ENCODE measurements at regions not wholly inside any gene's neighbourhood (a gene's known extent, or its start where the extent isn't known, plus 50 kb on each side); places are given as distances from the start of the nearest gene placed in this dataset.
A peak's percentile ranks its signal among the peaks of the same experiment; 100 is the strongest.

GRCh38 chr20:22924046-22924737, 110.9 kb upstream of the SSTR4 start:
- ATAC-seq (peak; percentile 65), DNase-seq (peak; percentile 35)
- intact Hi-C loops (cut with micrococcal nuclease) = no loop called here

- ATAC-seq (peak; percentile 73), DNase-seq (no peak)
- intact Hi-C loops (cut with micrococcal nuclease) = no loop called here
Measured at GRCh38 chr20:22924949-22925612, 110.0 kb upstream of the SSTR4 start.

- ATAC-seq = peak; percentile 23
- intact Hi-C loops (cut with micrococcal nuclease) = no loop called here
- DNase-seq = no peak
Measured at GRCh38 chr20:22925613-22925983, 109.5 kb upstream of the SSTR4 start.

DNA sequence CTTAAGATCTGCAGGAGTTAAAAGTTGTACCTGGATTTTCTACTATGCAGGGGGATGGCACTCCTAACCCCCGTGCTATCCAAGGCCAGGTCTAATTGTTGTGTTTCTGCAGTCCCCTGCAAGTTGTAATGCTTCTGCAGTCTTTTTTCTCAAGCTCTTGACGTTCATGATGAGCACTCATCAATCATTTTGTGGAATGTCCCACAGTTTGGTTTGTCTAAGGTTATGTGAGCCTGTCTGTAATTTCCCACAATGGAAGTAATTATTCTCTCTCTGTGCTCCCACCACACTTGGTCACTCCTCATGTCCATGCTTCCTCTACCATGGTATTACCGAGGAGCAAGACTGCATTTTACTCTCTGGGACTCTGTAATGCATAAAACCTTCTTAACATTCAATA, 107.6 kb upstream of the SSTR4 start:
- intact Hi-C loops (cut with micrococcal nuclease) = no loop called here
- ATAC-seq (no peak), DNase-seq (no peak)

DNA sequence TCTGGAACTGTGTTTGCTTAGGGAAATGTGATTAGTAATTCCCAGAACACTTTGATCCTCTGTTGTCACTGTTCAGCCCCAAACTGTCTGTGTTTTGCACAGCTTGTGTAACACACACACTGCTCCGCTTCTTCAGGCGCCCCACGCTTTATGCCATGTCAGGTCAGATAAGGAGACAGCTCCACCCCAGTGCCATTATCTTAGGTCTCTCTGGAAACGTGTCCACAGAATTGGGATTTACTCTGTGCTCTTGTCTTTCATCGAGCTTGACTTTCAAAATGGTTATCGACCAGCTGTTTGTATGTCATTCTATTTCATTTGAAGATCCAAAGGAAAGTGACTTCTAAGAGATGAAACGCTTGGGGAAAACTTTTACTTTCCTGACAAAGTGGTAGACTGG, 106.4 kb upstream of the SSTR4 start:
- no peak for ATAC-seq
- intact Hi-C loops (cut with micrococcal nuclease) = no loop called here
- DNase-seq = no peak

- ATAC-seq = no peak
- DNase-seq = no peak
- intact Hi-C loops (cut with micrococcal nuclease) = no loop called here
Measured at GRCh38 chr20:22929661-22930060, 105.5 kb upstream of the SSTR4 start.

DNA sequence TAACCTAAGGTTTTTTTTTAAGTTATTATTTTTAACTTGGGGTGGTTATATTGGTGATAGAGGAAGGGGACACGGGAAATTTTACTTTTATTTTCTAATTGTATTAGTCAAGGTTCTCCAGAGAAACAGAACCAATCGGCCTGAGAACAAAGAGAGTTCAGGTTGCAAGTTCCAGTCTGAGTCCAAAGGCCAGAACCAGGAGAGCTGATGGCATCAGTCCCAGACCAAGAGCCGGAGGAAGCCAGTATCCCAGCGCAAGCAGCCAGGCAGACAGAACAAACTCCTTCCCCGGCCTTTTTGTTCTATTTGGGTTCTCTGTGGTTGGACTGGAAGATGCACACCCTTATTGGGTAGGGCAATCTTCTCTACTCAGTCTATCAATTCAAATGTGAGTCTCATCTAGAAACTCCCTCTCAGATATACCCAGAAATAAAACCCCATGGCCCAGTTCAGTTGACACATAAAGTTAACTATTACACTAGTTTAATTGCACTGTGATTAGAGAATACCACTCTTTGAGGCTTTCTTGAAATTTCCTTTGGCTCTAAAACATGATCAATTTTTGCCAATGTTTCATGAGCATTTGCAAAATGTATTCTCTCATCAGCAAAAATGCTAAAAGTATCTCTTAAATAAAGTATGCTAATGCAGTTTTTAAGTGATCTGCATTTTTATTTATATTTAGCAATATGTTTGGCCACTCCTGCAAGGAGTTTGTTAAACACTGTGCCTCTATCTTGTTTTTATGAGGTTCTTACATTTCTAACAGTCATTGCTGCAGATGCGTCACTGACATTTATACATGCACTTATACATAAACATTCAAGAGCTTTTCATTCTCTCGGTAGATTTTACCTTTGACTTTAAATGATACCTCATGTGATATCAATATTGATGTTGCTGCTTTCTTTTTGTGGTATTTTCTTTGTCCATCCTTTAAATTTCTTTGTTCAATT, 103.2 kb upstream of the SSTR4 start:
- DNase-seq (no peak), ATAC-seq (no peak)
- intact Hi-C loops (cut with micrococcal nuclease) = no loop called here

DNA sequence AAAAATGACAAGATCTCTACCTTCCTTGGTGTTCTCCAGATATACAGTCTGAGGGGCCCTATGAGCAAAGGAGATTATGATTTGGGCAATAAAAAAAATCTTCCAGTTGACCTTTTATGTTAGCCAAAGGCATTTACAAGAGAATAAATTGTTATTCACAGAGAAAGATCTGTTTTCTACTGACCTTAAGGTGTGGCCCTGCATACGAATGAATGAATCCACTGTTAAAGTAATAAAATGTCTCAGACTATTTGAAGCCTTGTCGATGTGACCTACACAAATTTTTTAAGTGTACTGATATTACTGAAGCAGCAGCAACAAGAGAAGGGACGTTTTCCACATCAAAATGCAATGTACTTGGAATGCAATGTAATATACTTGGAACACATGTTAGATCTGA, 95.9 kb upstream of the SSTR4 start:
- intact Hi-C loops (cut with micrococcal nuclease) = no loop called here
- no peak for ATAC-seq
- DNase-seq = no peak

DNA sequence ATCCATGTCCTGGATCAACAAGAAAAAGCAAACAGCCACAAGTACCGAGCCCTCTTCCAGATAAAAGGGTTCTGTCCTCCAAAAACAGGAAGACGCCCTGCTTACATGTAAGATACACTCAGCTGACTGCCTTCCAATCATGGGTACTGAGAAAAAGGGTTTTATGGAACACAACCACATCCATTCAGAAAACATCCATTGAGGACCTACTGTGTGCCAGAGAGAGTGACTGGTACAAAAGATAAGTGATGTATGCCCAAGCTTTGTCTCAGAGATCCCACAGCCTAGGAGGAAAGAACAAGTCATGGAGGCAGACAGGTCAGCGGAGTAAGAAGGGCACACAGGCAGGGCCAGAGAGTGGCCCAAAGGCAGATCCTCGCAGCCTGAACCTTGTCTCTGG, 94.8 kb upstream of the SSTR4 start:
- intact Hi-C loops (cut with micrococcal nuclease) = no loop called here
- ATAC-seq (no peak), DNase-seq (no peak)

- DNase-seq = no peak
- intact Hi-C loops (cut with micrococcal nuclease) = no loop called here
- ATAC-seq = peak; percentile 86
Measured at GRCh38 chr20:22941550-22941949, 93.6 kb upstream of the SSTR4 start.

GRCh38 chr20:22942742-22943141, 92.4 kb upstream of the SSTR4 start:
- DNase-seq (no peak), ATAC-seq (no peak)
- intact Hi-C loops (cut with micrococcal nuclease) = no loop called here

DNA sequence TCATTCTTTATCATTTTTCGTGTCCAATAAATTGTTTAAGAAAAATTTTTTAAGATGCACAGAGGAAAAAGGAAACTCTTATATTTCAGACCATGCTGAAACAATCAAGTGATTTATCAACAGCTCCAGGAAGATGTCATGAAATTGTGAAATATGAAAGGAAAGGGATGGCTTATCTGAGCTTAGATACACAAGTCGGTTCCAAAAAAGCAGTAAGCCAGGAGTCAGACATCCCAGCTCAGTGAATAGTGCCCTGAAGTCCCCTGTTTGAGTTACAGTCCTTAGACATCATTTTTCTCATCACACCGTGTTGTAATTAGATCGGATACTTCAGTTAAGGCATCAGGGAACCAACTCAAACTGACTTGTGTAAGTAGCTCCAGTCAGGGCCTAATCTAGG, 91.0 kb upstream of the SSTR4 start:
- intact Hi-C loops (cut with micrococcal nuclease) = no loop called here
- DNase-seq (no peak), ATAC-seq (peak; percentile 45)

DNA sequence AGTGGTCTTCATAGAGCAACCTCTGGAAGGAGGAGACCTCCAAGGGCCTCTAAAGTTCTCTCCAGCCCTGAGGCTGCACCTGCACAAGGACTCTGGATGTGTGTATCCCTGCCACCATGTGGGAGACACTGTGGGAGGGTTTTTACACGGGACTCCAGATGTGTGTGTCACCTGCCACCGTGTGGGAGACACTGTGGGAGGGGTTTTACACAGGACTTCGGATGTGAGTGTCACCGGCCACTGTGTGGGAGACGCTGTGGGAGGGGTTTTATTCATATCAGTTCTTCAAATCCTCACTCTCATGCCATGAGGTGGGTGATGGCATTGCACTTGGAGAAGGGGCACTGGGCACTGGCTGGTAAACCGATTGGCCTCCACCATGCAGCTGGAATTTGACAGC, 90.2 kb upstream of the SSTR4 start:
- ATAC-seq = no peak
- intact Hi-C loops (cut with micrococcal nuclease) = no loop called here
- DNase-seq = no peak

DNA sequence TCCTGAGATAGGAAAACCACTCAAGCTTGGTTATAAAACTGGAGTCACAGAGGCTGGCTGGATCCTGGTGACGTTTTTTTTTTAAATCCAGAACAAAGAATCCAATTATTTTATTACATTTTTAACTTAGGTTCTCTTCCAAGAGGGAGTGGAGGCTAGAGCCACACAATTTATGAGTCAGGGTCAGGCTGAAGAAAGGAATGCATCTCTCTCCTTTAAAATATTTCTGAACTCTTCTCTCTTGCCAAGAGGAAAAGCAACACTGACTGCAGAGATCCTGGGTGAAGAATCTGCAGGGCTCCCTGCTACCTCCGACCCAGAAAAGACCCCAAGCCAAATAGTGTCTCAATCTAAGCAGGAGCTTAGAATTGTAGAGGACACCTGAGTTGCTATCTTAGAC, 88.5 kb upstream of the SSTR4 start:
- intact Hi-C loops (cut with micrococcal nuclease) = no loop called here
- DNase-seq = no peak
- ATAC-seq = no peak

DNA sequence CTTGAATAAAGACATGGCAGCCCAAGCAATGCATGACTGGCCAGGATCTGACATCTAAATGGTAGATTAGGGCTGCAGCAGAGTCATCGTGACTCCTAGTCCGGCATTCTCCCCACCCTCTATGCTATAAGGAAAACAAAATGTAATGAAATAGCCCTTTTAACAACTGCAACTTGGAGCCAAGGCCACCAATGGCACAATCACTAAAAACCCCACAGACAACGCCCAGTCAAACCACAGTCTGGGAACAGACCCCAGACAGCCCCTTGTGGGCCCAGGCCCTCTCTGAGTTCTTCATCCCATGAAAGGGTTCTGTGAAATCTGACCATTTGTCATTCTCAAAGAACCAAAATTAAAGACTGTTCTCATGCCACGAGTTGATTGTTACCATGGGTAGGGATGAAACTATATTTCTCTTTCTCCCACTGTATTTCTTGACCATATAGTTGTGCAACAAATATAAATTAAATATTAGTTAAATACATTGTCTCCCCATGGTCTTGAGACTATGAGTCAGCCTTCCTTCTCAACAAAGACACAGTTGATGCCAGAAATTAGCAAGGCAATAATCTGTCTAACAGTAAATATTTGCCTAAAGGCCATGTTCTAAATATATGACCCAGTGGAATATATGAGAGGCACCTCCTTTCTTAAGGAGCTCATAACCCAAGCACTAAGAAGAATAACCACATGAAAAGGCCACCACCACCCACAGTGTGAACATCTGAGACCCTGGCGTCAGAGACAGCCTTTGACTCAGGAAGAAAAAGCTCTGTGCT, 85.6 kb upstream of the SSTR4 start:
- DNase-seq (no peak), ATAC-seq (no peak)
- intact Hi-C loops (cut with micrococcal nuclease) = no loop called here

GRCh38 chr20:22951966-22952365, 83.1 kb upstream of the SSTR4 start:
- intact Hi-C loops (cut with micrococcal nuclease) = no loop called here
- DNase-seq (no peak), ATAC-seq (no peak)

DNA sequence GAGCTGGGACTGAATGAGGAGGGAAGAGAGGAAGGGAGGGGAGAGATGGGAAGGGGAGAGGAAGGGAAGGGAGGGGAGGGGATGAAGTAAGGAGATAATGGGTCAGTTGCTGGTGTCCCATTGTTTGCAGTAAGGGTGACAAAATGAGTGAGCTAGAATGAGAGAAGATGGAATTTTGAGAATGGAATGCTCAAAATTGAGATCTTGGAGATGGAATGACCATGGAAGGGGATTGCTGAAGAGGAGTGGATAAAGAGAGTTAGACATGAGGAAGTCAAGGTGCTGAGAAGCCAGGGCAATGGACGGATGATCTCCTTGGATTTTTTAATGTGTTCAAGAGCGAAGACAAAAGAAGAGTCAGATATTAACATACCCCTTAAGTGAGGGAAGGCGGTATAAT, 80.5 kb upstream of the SSTR4 start:
- DNase-seq (no peak), ATAC-seq (no peak)
- intact Hi-C loops (cut with micrococcal nuclease) = no loop called here

- intact Hi-C loops (cut with micrococcal nuclease) = no loop called here
- ATAC-seq = no peak
Measured at GRCh38 chr20:22958390-22958789, 76.7 kb upstream of the SSTR4 start.

DNA sequence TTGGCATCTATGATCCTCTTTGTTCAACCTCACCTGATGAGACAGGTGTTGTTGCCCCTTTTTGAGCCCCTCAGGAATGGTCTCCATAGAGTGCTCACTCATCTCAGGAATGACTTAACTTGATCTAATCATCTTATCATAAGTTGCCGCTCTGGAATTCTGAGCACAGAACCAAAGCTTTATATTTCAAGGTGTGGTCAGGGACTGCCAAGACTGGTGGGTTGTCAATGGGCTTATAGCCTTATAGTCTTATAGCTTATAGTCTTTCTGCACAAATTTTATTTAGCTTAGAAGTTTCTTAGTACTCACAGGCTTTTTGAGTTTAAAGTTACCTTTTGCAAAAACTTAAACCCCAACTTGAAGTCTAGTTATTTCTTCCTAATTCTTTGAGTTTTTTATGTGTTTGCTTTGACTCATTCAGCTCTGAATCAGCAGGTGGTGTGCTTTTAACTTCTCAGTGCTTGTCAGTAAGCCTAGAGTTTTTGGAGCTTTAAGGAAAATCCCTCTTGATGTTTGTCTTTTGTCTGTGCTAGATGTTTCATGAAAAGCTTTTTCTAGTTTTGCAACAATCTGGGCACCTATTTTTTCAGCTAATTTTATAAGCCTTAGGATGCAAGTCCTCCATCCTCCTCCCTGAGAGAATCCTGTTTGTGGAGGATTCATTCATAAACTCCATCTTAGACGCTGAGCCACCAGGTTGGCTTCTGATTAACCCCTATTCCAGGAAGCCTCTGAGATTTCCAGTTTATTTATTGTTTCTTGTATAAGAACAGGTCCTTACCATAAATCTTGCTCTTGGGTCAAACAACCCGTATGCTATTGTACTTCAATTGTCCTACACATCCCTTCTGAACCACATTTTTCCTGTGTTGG, 72.3 kb upstream of the SSTR4 start:
- intact Hi-C loops (cut with micrococcal nuclease) = no loop called here
- no peak for DNase-seq
- no peak for ATAC-seq

More at GRCh38 chr20:22958390-22958789, 76.7 kb upstream of the SSTR4 start:
- DNase-seq = no peak
